Endothelial cell of umbilical vein (primary cell): ENCODE measurements at regions not wholly inside any gene's neighbourhood (a gene's known extent, or its start where the extent isn't known, plus 50 kb on each side); places are given as distances from the start of the nearest gene placed in this dataset.

ENCODE experiments used
- BruUV-seq: library from RNA; stranded (reverse); fragments of 400-500 nt; replicated peaks from 2 replicates; lab custom pipeline; 2021; lab: Mats Ljungman, UMichigan
- CTCF ChIA-PET: fragments of 300-600, 350-600 bp; sonication (Branson Sonifier 250); formaldehyde crosslinking; loops from one replicate; lab custom pipeline; 2021; ENCODE audit warnings: antibody characterized with exemption, inconsistent platforms; lab: Charles Lee
- POLR2A ChIA-PET: fragments of 300-600, 350-600 bp; sonication (Branson Sonifier 250); formaldehyde crosslinking; loops from one replicate; lab custom pipeline; 2021; ENCODE audit warnings: antibody characterized with exemption, inconsistent platforms; lab: Charles Lee
- DNase-seq: peaks from one replicate; pipeline ENCODE4 v3.0.0-alpha.2; 2011; ENCODE audit warnings: low read depth, low spot score
- FAIRE-seq: peaks from 2 replicates; lab custom pipeline; 2011; peaks lifted over from hg19 to GRCh38; lab: Jason Lieb, UNC
- H2AFZ ChIP-seq: 2 replicates; pipeline ENCODE4 v1.6.0; 2012; ENCODE audit warnings: low read depth, low read length, control low read depth, inconsistent platforms
- H3K27ac ChIP-seq: 2 replicates; pipeline ENCODE4 v1.5.1; 2011; ENCODE audit warnings: low read depth, mild to moderate bottlenecking, control low read depth, low read length, moderate library complexity; ENCODE audit not compliant: insufficient read depth
- H3K27me3 ChIP-seq, 2 experiments: 2 replicates each; pipeline versions ENCODE4 v1.6.0 to v1.6.1; 2011; ENCODE audit warnings: low read length in 2 of 2, mixed read lengths in 1 of 2; ENCODE audit not compliant: control insufficient read depth in 2 of 2, insufficient read depth in 2 of 2
- H3K36me3 ChIP-seq, 2 experiments: 2 replicates in 1 of 2; 3 replicates in 1 of 2; pipeline ENCODE4 v1.5.1; 2011; ENCODE audit warnings: low read length in 2 of 2, mild to moderate bottlenecking in 1 of 2, moderate library complexity in 1 of 2; ENCODE audit not compliant: control insufficient read depth in 2 of 2, insufficient read depth in 2 of 2; ENCODE audit errors: extremely low read depth in 1 of 2
- H3K4me1 ChIP-seq: 3 replicates; pipeline ENCODE4 v1.5.1; 2011; ENCODE audit warnings: mild to moderate bottlenecking, low read length; ENCODE audit not compliant: control insufficient read depth, insufficient read depth; ENCODE audit errors: extremely low read depth
- H3K4me2 ChIP-seq: 2 replicates; pipeline ENCODE4 v1.6.1; 2011; ENCODE audit warnings: low read length, control low read depth, mixed read lengths; ENCODE audit not compliant: insufficient read depth
- H3K4me3 ChIP-seq, 3 experiments: fragments of 200-600 bp in 1 of 3; sonication (generic), shearing (Covaris generic) in 1 of 3; replicated peaks in 1 of 3; 2 replicates each; pipeline ENCODE4 v1.5.1; 2011 to 2016; ENCODE audit warnings: control low read depth in 3 of 3, low read length in 3 of 3, mild to moderate bottlenecking in 2 of 3, inconsistent platforms in 1 of 3, low read depth in 1 of 3, moderate library complexity in 1 of 3; ENCODE audit not compliant: insufficient read depth in 1 of 3
- H3K79me2 ChIP-seq: 2 replicates; pipeline ENCODE4 v1.6.0; 2012; ENCODE audit warnings: low read length, inconsistent platforms; ENCODE audit not compliant: control insufficient read depth, insufficient read depth
- H3K9ac ChIP-seq: replicated peaks from 2 replicates; pipeline ENCODE3; 2011; ENCODE audit warnings: low read length, control low read depth; ENCODE audit not compliant: insufficient read depth; ENCODE audit errors: extremely low read depth
- H3K9me1 ChIP-seq: replicated peaks from 3 replicates; pipeline ENCODE4 v1.6.0; 2011; ENCODE audit warnings: mild to moderate bottlenecking, low read length; ENCODE audit not compliant: control insufficient read depth, insufficient read depth; ENCODE audit errors: extremely low read depth
- H3K9me3 ChIP-seq: replicated peaks from 2 replicates; pipeline ENCODE4 v1.5.1; 2012; ENCODE audit warnings: low read length, inconsistent platforms; ENCODE audit not compliant: control insufficient read depth, insufficient read depth
- H4K20me1 ChIP-seq: replicated peaks from 2 replicates; pipeline ENCODE3; 2011; ENCODE audit warnings: mild to moderate bottlenecking, low read length; ENCODE audit not compliant: control insufficient read depth, insufficient read depth; ENCODE audit errors: extremely low read depth
- CTCF ChIP-seq, 2 donors: IDR thresholded peaks; 1 replicate in 1 of 2; 2 replicates in 1 of 2; pipeline ENCODE4 v1.5.1; 2011; ENCODE audit warnings: low read length in 2 of 2, mild to moderate bottlenecking in 2 of 2, moderate library complexity in 2 of 2, control low read depth in 1 of 2, inconsistent platforms in 1 of 2, low read depth in 1 of 2; ENCODE audit not compliant: insufficient read depth in 1 of 2; ENCODE audit errors: extremely low read depth in 1 of 2
- EZH2 ChIP-seq: IDR thresholded peaks from 2 replicates; pipeline ENCODE4 v1.6.1; 2012; ENCODE audit warnings: borderline replicate concordance, low read depth, mild to moderate bottlenecking, moderate library complexity, low read length, inconsistent platforms; ENCODE audit not compliant: severe bottlenecking
- FOS ChIP-seq: IDR thresholded peaks from 2 replicates; pipeline ENCODE4 v1.6.1; 2011; ENCODE audit warnings: mild to moderate bottlenecking, low read length, moderate library complexity, borderline replicate concordance; ENCODE audit not compliant: insufficient read depth
- GATA2 ChIP-seq: IDR thresholded peaks from 2 replicates; pipeline ENCODE4 v1.7.0; 2011; ENCODE audit warnings: low read depth, mild to moderate bottlenecking, moderate library complexity, mixed read lengths, low read length; ENCODE audit not compliant: insufficient read length, insufficient read depth
- JUN ChIP-seq: IDR thresholded peaks from 2 replicates; pipeline ENCODE4 v1.6.1; 2011; ENCODE audit warnings: borderline replicate concordance, low read depth; ENCODE audit not compliant: insufficient read length, insufficient read depth
- MAX ChIP-seq: IDR thresholded peaks from 2 replicates; pipeline ENCODE4 v1.6.1; 2011; ENCODE audit not compliant: insufficient read depth, insufficient read length
- MYC ChIP-seq: IDR thresholded peaks from one replicate; pipeline ENCODE4 v1.6.1; 2011; ENCODE audit warnings: mild to moderate bottlenecking, low read depth, low read length
- POLR2A ChIP-seq: IDR thresholded peaks from 2 replicates; pipeline ENCODE4 v1.6.1; 2012; ENCODE audit warnings: low read depth, mild to moderate bottlenecking, control low read depth, low read length
- POLR2AphosphoS5 ChIP-seq: IDR thresholded peaks from 2 replicates; pipeline ENCODE4 v1.6.1; 2012; ENCODE audit warnings: low read depth, mild to moderate bottlenecking, control low read depth, low read length, moderate library complexity; ENCODE audit not compliant: insufficient read depth
- dilution Hi-C: fragments of 300-500 bp; cut with MboI; formaldehyde crosslinking; loops from one replicate; pipeline ENCODE4 v1.15.0; 2019; ENCODE audit warnings: low sequenced_read_pairs; ENCODE audit not compliant: extremely low pct_ligation_motif_present
- intact Hi-C: fragments of 100-400 bp; cut with micrococcal nuclease; formaldehyde crosslinking; loops from one replicate; pipeline ENCODE4 v1.10.0; 2022

GRCh38 chr13:111470933-111471332, 150.5 kb downstream of the TEX29 start:
- H3K79me2 ChIP-seq = no peaks in the 10 kb centered on the region
- no peak overlapping the region for H3K4me2 ChIP-seq
- dilution Hi-C loops (no loop called here), intact Hi-C loops (loop anchor here (5.0 kb wide), 1 partner anchor 1401 kb away; no protein-coding TSS in a partner anchor)
- H3K27ac ChIP-seq = no peak overlapping the region
- TF ChIP-seq GATA2 (no peak), EZH2 (no peak), FOS (no peak), CTCF (IDR thresholded peaks at IDR 0.05; ENCODE audit: extremely low read depth in 1 of 2, insufficient read depth in 1 of 2, low read depth in 1 of 2, low read length in 2 of 2) (no peak), MYC (no peak), POLR2A (no peak), MAX (no peak), JUN (no peak), POLR2AphosphoS5 (no peak)
- H2AFZ ChIP-seq = no peak overlapping the region
- no peak overlapping the region for H3K9ac ChIP-seq
- H3K36me3 ChIP-seq = no peaks in the 10 kb centered on the region
- ChIA-PET POLR2A (no interaction called here), CTCF (no interaction called here)
- no peaks in the 10 kb centered on the region for H3K9me1 ChIP-seq
- no peaks in the 10 kb centered on the region for H3K4me1 ChIP-seq
- no peak overlapping the region for H3K4me3 ChIP-seq
- H3K9me3 ChIP-seq = no peaks in the 10 kb centered on the region
- DNase-seq (no peak), FAIRE-seq (no peak)
- H4K20me1 ChIP-seq = no peaks in the 10 kb centered on the region
- no peaks in the 10 kb centered on the region for H3K27me3 ChIP-seq
- BruUV-seq = no TSS peak
